ENCODE measurements at regions not wholly inside any gene's neighbourhood (a gene's known extent, or its start where the extent isn't known, plus 50 kb on each side); places are given as distances from the start of the nearest gene placed in this dataset.

GRCh38 chr4:114365591-114365990 lies 233.0 kb upstream of the UGT8 start:
- DNase-seq (ENCODE audit: low read depth) = no peak

GRCh38 chr4:114366368-114366767 lies 232.2 kb upstream of the UGT8 start:
- DNase-seq (ENCODE audit: low read depth) = no peak

GRCh38 chr4:114368751-114369150 lies 229.9 kb upstream of the UGT8 start:
- no peak for DNase-seq (ENCODE audit: low read depth)

GRCh38 chr4:114373508-114373907 lies 225.1 kb upstream of the UGT8 start:
- no peak for DNase-seq (ENCODE audit: low read depth)

- DNase-seq (ENCODE audit: low read depth) = no peak
These were observed 220.2 kb upstream of the UGT8 start for GRCh38 chr4:114378305-114378903.

- DNase-seq (ENCODE audit: low read depth) = no peak
These were observed 215.5 kb upstream of the UGT8 start for GRCh38 chr4:114383067-114383466.

GRCh38 chr4:114383721-114384120 lies 214.9 kb upstream of the UGT8 start:
- DNase-seq (ENCODE audit: low read depth) = peak; percentile 81

- no peak for DNase-seq (ENCODE audit: low read depth)
These were observed 214.0 kb upstream of the UGT8 start for GRCh38 chr4:114384629-114385028.

GRCh38 chr4:114385195-114385985 lies 213.2 kb upstream of the UGT8 start:
- DNase-seq (ENCODE audit: low read depth) = no peak

- no peak for DNase-seq (ENCODE audit: low read depth)
These were observed 211.9 kb upstream of the UGT8 start for GRCh38 chr4:114386637-114387233.

- DNase-seq (ENCODE audit: low read depth) = no peak
These were observed 209.4 kb upstream of the UGT8 start for GRCh38 chr4:114389070-114389685.

GRCh38 chr4:114393295-114394038 lies 205.1 kb upstream of the UGT8 start:
- no peak for DNase-seq (ENCODE audit: low read depth)

GRCh38 chr4:114396808-114397207 lies 201.8 kb upstream of the UGT8 start:
- DNase-seq (ENCODE audit: low read depth) = no peak

- no peak for DNase-seq (ENCODE audit: low read depth)
These were observed 200.2 kb upstream of the UGT8 start for GRCh38 chr4:114398410-114398809.

- DNase-seq (ENCODE audit: low read depth) = no peak
These were observed 199.5 kb upstream of the UGT8 start for GRCh38 chr4:114399105-114399504.

- no peak for DNase-seq (ENCODE audit: low read depth)
These were observed 198.1 kb upstream of the UGT8 start for GRCh38 chr4:114400531-114400930.

GRCh38 chr4:114401483-114401882 lies 197.1 kb upstream of the UGT8 start:
- no peak for DNase-seq (ENCODE audit: low read depth)

GRCh38 chr4:114417214-114417613 lies 181.4 kb upstream of the UGT8 start:
- no peak for DNase-seq (ENCODE audit: low read depth)

GRCh38 chr4:114420069-114420468 lies 178.5 kb upstream of the UGT8 start:
- no peak for DNase-seq (ENCODE audit: low read depth)

- no peak for DNase-seq (ENCODE audit: low read depth)
These were observed 175.0 kb upstream of the UGT8 start for GRCh38 chr4:114423582-114423981.

- no peak for DNase-seq (ENCODE audit: low read depth)
These were observed 163.5 kb upstream of the UGT8 start for GRCh38 chr4:114435116-114435515.

GRCh38 chr4:114442856-114443255 lies 155.8 kb upstream of the UGT8 start:
- no peak for DNase-seq (ENCODE audit: low read depth)
